Prostate gland (tissue), 2 donors: ENCODE measurements at regions not wholly inside any gene's neighbourhood (a gene's known extent, or its start where the extent isn't known, plus 50 kb on each side); places are given as distances from the start of the nearest gene placed in this dataset.

ENCODE experiments used
- POLR2A ChIP-seq: fragments of 450-650 bp; IDR thresholded peaks from one replicate; pipeline ENCODE4 v1.6.1; 2016; ENCODE audit warnings: antibody characterized with exemption, mild to moderate bottlenecking
- POLR2AphosphoS5 ChIP-seq: sonication (generic); formaldehyde crosslinking; IDR thresholded peaks from one replicate; pipeline ENCODE4 v1.6.1; 2017; ENCODE audit warnings: antibody characterized with exemption
- TF ChIP-seq, protein P1 (sequence below), 4 experiments: fragments of 200-600 bp in 2 of 4; fragments of 450-650 bp in 2 of 4; sonication (generic) in 2 of 4; IDR thresholded peaks; 1 replicate in 3 of 4; 2 replicates in 1 of 4; pipeline ENCODE4 v1.5.1; 2016 to 2019; ENCODE audit warnings: antibody characterized with exemption in 4 of 4, mild to moderate bottlenecking in 2 of 4, moderate library complexity in 2 of 4

GRCh38 chr1:29949676-29950075, 713.4 kb downstream of the PTPRU start:
- TF ChIP-seq, protein P1, sequence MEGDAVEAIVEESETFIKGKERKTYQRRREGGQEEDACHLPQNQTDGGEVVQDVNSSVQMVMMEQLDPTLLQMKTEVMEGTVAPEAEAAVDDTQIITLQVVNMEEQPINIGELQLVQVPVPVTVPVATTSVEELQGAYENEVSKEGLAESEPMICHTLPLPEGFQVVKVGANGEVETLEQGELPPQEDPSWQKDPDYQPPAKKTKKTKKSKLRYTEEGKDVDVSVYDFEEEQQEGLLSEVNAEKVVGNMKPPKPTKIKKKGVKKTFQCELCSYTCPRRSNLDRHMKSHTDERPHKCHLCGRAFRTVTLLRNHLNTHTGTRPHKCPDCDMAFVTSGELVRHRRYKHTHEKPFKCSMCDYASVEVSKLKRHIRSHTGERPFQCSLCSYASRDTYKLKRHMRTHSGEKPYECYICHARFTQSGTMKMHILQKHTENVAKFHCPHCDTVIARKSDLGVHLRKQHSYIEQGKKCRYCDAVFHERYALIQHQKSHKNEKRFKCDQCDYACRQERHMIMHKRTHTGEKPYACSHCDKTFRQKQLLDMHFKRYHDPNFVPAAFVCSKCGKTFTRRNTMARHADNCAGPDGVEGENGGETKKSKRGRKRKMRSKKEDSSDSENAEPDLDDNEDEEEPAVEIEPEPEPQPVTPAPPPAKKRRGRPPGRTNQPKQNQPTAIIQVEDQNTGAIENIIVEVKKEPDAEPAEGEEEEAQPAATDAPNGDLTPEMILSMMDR (IDR thresholded peaks at IDR 0.05) = no peak
- TF ChIP-seq POLR2A (no peak), POLR2AphosphoS5 (no peak)
